OCI-LY1 (cell line): ENCODE measurements at regions not wholly inside any gene's neighbourhood (a gene's known extent, or its start where the extent isn't known, plus 50 kb on each side); places are given as distances from the start of the nearest gene placed in this dataset.

ENCODE experiments used
- H2AFZ ChIP-seq: fragments of 200-600 bp; sonication (generic), shearing (Covaris generic); 2 replicates; pipeline ENCODE4 v1.6.0; 2014; ENCODE audit warnings: antibody characterized with exemption, mild to moderate bottlenecking, low read length
- H3F3A ChIP-seq: fragments of 200-600 bp; sonication (generic), shearing (Covaris generic); 2 replicates; pipeline ENCODE4 v1.6.0; 2014; ENCODE audit warnings: mild to moderate bottlenecking, antibody characterized with exemption, low read length, moderate library complexity; ENCODE audit not compliant: insufficient read depth
- H3K27ac ChIP-seq: fragments of 200-600 bp; sonication (generic); 2 replicates; pipeline ENCODE4 v1.5.1; 2014; ENCODE audit warnings: low read length, mixed run types, mild to moderate bottlenecking, low read depth; ENCODE audit not compliant: poor library complexity, severe bottlenecking
- H3K27me3 ChIP-seq: fragments of 200-600 bp; sonication (generic); 2 replicates; pipeline ENCODE4 v1.6.0; 2014; ENCODE audit warnings: antibody characterized with exemption, mild to moderate bottlenecking, low read length, moderate library complexity; ENCODE audit not compliant: insufficient read depth
- H3K36me3 ChIP-seq: fragments of 200-600 bp; sonication (generic); 2 replicates; pipeline ENCODE4 v1.6.1; 2014; ENCODE audit warnings: mild to moderate bottlenecking, antibody characterized with exemption, low read length, moderate library complexity, mixed read lengths; ENCODE audit not compliant: insufficient read depth
- H3K4me1 ChIP-seq: fragments of 200-600 bp; sonication (generic); 2 replicates; pipeline ENCODE4 v1.5.1; 2014; ENCODE audit warnings: mild to moderate bottlenecking, low read length, moderate library complexity; ENCODE audit not compliant: insufficient read depth, severe bottlenecking
- H3K4me2 ChIP-seq: fragments of 200-600 bp; sonication (generic), shearing (Covaris generic); 2 replicates; pipeline ENCODE4 v1.6.1; 2014; ENCODE audit warnings: low read length
- H3K4me3 ChIP-seq: fragments of 200-600 bp; sonication (generic); 2 replicates; pipeline ENCODE4 v1.5.1; 2014; ENCODE audit warnings: low read length, low read depth, mild to moderate bottlenecking, mixed read lengths; ENCODE audit not compliant: poor library complexity, severe bottlenecking
- H3K79me2 ChIP-seq: fragments of 200-600 bp; shearing (Covaris generic); 2 replicates; pipeline ENCODE4 v1.6.1; 2016; ENCODE audit warnings: mixed run types, low read length, mixed read lengths; ENCODE audit not compliant: insufficient read depth
- H3K9ac ChIP-seq: fragments of 200-600 bp; sonication (generic), shearing (Covaris generic); 2 replicates; pipeline ENCODE4 v1.6.1; 2014; ENCODE audit warnings: mild to moderate bottlenecking, low read length, mixed read lengths
- H3K9me2 ChIP-seq: fragments of 200-600 bp; sonication (generic), shearing (Covaris generic); 2 replicates; pipeline ENCODE4 v1.6.1; 2014; ENCODE audit warnings: low read depth, mild to moderate bottlenecking, low read length, mixed read lengths
- H3K9me3 ChIP-seq: fragments of 200-600 bp; shearing (Covaris generic); 2 replicates; pipeline ENCODE4 v1.6.1; 2014; ENCODE audit warnings: low read length, mixed read lengths
- H4K20me1 ChIP-seq: fragments of 200-600 bp; sonication (generic), shearing (Covaris generic); 2 replicates; pipeline ENCODE4 v1.6.0; 2016; ENCODE audit warnings: mild to moderate bottlenecking, low read length; ENCODE audit not compliant: insufficient read depth
- EZH2 ChIP-seq: fragments of 200-600 bp; sonication (generic), shearing (Covaris generic); IDR thresholded peaks from 2 replicates; pipeline ENCODE4 v1.8.0; 2017; ENCODE audit warnings: borderline replicate concordance, mixed run types, mild to moderate bottlenecking, antibody characterized with exemption, low read length, moderate library complexity, mixed read lengths
- TF ChIP-seq, protein P1 (sequence below): fragments of 200-600 bp; sonication (generic), shearing (Covaris generic); IDR thresholded peaks from 2 replicates; pipeline ENCODE4 v1.5.1; 2017; ENCODE audit warnings: mild to moderate bottlenecking, antibody characterized with exemption, low read length, moderate library complexity, mixed read lengths

DNA sequence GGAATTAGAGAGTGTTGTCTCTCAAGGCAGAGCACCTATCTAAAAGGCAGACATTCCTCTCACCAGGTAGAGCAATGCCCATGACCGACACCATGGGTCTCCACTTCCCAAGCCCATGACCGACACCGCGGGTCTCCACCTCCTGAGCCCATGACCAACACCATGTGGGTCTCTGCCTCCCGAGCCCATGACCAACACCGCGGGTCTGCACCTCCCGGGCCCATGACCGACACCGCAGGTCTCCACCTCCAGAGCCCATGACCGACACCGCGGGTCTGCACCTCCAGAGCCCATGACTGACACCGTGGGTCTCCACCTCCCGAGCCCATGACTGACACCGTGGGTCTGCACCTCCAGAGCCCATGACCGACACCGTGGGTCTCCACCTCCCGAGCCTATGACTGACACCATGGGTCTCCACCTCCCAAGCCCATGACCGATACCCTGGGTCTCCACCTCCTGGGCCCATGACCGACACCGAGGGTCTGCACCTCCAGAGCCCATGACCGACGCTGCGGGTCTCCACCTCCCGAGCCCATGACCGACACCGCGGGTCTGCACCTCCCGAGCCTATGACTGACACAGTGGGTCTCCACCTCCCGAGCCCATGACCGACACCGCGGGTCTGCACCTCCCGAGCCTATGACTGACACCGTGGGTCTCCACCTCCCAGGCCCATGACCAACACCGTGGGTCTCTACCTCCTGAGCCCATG is 262.4 kb upstream of the SALL3 start:
- no peak overlapping the region for H3K9ac ChIP-seq
- no peak overlapping the region for H2AFZ ChIP-seq
- no peak overlapping the region for H3K4me3 ChIP-seq
- no peaks in the 10 kb centered on the region for H3K27me3 ChIP-seq
- H3K4me1 ChIP-seq = no peaks in the 10 kb centered on the region
- no peaks in the 10 kb centered on the region for H3K9me3 ChIP-seq
- no peak overlapping the region for H3K4me2 ChIP-seq
- H3K27ac ChIP-seq = no peak overlapping the region
- no peaks in the 10 kb centered on the region for H3K79me2 ChIP-seq
- no peaks in the 10 kb centered on the region for H3K36me3 ChIP-seq
- no peaks in the 10 kb centered on the region for H3F3A ChIP-seq
- H4K20me1 ChIP-seq = no peaks in the 10 kb centered on the region
- no peaks in the 10 kb centered on the region for H3K9me2 ChIP-seq
- TF ChIP-seq, protein P1, sequence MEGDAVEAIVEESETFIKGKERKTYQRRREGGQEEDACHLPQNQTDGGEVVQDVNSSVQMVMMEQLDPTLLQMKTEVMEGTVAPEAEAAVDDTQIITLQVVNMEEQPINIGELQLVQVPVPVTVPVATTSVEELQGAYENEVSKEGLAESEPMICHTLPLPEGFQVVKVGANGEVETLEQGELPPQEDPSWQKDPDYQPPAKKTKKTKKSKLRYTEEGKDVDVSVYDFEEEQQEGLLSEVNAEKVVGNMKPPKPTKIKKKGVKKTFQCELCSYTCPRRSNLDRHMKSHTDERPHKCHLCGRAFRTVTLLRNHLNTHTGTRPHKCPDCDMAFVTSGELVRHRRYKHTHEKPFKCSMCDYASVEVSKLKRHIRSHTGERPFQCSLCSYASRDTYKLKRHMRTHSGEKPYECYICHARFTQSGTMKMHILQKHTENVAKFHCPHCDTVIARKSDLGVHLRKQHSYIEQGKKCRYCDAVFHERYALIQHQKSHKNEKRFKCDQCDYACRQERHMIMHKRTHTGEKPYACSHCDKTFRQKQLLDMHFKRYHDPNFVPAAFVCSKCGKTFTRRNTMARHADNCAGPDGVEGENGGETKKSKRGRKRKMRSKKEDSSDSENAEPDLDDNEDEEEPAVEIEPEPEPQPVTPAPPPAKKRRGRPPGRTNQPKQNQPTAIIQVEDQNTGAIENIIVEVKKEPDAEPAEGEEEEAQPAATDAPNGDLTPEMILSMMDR = no peak
- no peak for TF ChIP-seq EZH2

GRCh38 chr18:78717766-78718150 is 261.9 kb upstream of the SALL3 start:
- Histone ChIP-seq H3K79me2 (no peaks in the 10 kb centered on the region), H3K4me2 (no peak overlapping the region), H3K36me3 (no peaks in the 10 kb centered on the region), H3K27me3 (no peaks in the 10 kb centered on the region), H3K4me1 (no peaks in the 10 kb centered on the region), H3F3A (no peaks in the 10 kb centered on the region), H3K9me3 (no peaks in the 10 kb centered on the region), H3K9me2 (no peaks in the 10 kb centered on the region), H3K27ac (no peak overlapping the region), H4K20me1 (no peaks in the 10 kb centered on the region), H3K4me3 (no peak overlapping the region), H2AFZ (no peak overlapping the region), H3K9ac (no peak overlapping the region)
- TF ChIP-seq, protein P1 = no peak
- TF ChIP-seq EZH2 = no peak

- TF ChIP-seq, protein P1 = no peak
- no peak for TF ChIP-seq EZH2
- no peak overlapping the region for H3K4me3 ChIP-seq
- H2AFZ ChIP-seq = no peak overlapping the region
- H3K36me3 ChIP-seq = no peaks in the 10 kb centered on the region
- H3F3A ChIP-seq = no peaks in the 10 kb centered on the region
- no peaks in the 10 kb centered on the region for H4K20me1 ChIP-seq
- H3K9me3 ChIP-seq = no peaks in the 10 kb centered on the region
- H3K9ac ChIP-seq = no peak overlapping the region
- H3K4me2 ChIP-seq = no peak overlapping the region
- H3K4me1 ChIP-seq = no peaks in the 10 kb centered on the region
- no peaks in the 10 kb centered on the region for H3K9me2 ChIP-seq
- no peak overlapping the region for H3K27ac ChIP-seq
- H3K79me2 ChIP-seq = no peaks in the 10 kb centered on the region
- H3K27me3 ChIP-seq = no peaks in the 10 kb centered on the region
Observed at GRCh38 chr18:78719821-78720220, 259.8 kb upstream of the SALL3 start.
